NOMO-1 treated with DMSO at 0.1 percent for 48 hours (cell line): ENCODE measurements at regions not wholly inside any gene's neighbourhood (a gene's known extent, or its start where the extent isn't known, plus 50 kb on each side); places are given as distances from the start of the nearest gene placed in this dataset.

ENCODE experiments used
- DNase-seq: peaks from one replicate; lab custom pipeline; 2025; ENCODE audit not compliant: unreplicated experiment; lab: John Stamatoyannopoulos, UW

GRCh38 chr2:235300368-235301201 is 193.3 kb upstream of the AGAP1 start:
- DNase-seq: no peak

- no peak for DNase-seq
Measured at GRCh38 chr2:235301202-235302076, 192.4 kb upstream of the AGAP1 start.

DNA sequence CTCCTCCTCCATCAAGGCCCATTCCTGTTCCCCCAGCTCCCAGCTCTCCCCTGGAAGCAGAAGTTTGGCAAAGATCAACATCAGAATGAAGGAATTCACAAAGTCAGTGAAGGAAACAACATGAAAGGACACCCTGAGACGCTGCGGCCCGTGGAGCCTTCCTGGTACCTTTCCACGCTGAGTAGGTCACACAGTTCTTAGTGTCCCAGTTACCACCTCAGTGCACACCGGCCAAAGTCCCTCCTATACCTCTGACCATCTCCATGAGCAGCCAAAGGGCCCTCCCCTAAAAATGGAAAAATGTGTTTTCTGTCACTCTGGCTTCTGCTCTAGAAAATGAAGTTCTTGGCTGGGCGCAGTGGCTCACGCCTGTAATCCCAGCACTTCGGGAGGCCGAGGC is 191.6 kb upstream of the AGAP1 start:
- DNase-seq: no peak

DNA sequence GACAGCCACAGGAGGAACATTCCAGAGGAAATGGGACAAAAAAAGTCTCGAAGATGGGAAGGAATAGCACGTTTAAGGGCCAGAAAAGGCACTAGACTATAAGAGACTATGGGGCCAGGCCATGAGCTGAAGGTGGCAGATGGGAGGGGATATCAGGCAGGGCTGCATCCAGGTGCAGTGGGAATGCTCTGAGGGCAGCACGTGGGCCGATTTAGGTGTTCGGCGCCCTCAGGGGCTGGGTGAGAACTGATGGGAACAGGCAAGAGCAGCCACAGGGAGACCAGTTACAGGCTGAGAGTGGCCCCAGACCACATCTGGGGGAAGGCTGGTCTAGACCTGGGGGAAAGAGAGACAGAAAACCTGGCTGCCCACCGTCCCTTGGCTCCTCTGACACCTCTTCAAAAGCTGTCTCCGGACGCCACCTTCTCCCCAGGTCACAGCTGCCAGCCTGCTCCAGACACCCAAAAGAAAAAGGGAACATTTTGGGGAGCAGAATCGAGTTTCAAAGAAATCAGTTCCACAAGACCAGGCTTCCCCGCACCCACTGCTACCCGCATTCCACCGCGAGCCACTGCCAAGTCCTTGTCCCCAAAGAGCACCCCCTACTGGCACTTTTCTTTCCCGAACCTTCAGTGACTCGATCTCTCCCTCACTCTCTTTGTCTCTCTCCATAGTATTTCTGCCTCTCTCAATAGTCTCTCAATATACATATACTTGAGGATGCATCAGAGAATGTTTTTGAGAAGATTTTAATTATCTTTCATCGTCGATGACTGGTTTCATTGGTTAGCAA is 190.1 kb upstream of the AGAP1 start:
- no peak for DNase-seq

DNA sequence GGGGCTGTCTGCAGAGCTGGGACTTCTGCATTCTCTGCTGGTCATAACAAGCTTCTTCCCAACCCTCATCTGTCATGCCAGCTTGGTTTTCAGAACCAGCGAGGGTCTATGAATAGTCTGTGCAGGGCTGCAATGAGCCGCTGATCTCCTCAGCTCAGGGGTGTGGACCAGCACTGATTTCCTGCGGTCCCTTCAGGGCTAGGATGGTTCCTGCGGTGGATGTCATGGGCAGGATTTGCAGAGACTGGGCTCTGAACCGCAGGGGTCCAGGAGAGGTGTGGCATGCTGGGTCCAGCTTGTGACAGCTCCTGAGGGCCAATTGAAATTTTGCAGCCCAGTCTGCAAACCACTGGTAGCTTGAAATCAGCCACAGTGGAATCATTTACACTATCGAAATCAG is 188.2 kb upstream of the AGAP1 start:
- DNase-seq: no peak

- no peak for DNase-seq
Measured at GRCh38 chr2:235311044-235311443, 182.8 kb upstream of the AGAP1 start.

GRCh38 chr2:235312571-235312970 is 181.3 kb upstream of the AGAP1 start:
- no peak for DNase-seq

DNA sequence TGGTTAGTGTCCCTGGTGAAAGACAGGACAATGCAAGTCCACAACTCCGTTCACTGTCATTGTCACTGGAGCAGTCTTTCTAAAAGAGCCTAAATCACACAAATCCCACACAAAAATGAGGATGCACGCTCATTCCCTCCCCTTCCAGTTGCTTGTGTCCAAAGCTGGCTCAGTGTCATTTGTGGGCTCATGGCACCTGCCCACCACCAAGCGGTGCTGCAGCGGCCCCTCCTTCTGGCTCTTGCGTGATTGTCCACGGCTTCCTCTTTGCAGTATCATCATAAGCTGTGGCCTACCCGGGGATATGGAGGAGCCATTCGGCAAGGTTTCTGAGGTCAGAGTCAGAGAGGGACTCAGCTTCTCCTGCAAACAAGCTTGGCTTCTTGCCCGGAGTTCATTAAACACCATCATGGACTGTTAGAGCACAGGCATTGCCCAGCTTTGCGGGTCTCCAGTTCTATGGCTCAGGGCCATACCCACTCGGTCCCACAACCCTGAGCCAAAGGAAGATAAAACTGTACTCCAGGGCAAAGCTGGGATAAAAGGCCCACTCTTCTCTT is 179.4 kb upstream of the AGAP1 start:
- no peak for DNase-seq

GRCh38 chr2:235319095-235319494 is 174.7 kb upstream of the AGAP1 start:
- no peak for DNase-seq

DNA sequence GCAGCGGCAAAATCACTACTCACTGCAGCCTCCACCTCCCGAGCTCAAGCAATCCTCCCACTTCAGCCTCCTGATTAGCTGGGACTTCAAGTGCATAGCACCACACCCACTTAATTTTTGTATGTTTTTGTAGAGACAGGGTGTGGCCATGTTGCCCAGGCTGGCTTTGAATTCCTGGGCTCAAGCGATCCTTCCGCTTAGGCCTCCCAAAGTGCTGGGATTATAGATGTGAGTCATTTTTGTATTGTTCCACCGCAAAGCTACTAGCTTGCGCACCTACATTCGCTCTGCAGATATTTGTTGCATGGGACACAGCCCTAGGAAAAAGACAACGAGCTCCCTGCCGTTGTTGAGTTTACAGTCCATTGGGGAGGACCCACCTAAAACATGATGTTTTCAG is 173.5 kb upstream of the AGAP1 start:
- DNase-seq: no peak

DNA sequence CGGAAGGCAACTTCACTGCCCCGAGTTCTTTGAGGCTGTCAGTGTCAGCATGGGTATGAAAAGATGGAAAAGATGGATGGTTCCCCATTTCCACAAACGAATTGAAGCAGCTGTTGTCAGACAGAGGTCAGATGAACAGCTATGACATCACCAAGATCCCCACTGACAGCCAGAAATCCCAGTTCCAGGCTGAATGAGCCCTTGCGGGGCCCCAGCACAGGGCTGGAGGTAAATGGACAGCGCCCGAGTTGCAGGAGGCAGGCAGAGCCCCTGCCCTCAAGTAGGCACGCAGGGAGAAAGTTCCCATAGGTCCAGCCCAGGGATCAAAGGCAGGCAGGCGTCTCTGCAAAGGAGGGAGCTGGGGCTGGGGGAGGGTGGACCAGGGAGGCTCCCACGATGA is 169.5 kb upstream of the AGAP1 start:
- no peak for DNase-seq

GRCh38 chr2:235325151-235325550 is 168.7 kb upstream of the AGAP1 start:
- no peak for DNase-seq

DNA sequence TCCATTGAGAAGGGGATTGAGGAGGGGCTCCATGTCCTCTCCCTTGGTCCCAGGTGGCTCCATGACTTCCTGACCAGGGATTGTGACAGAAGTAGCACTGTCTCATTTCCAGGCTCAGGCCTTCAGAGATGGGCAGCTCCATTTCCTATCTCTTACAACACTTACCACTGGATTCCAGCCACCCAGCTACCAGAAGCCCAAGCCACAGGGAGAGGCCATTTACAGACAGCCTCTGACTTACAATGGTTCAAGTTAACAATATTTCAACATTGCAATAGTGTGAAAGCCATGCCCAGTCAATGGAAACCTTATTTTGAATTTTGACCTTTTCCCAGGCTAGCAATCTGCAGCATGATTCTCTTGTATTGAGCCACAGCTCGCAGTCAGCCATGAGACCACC is 164.9 kb upstream of the AGAP1 start:
- DNase-seq: no peak

DNA sequence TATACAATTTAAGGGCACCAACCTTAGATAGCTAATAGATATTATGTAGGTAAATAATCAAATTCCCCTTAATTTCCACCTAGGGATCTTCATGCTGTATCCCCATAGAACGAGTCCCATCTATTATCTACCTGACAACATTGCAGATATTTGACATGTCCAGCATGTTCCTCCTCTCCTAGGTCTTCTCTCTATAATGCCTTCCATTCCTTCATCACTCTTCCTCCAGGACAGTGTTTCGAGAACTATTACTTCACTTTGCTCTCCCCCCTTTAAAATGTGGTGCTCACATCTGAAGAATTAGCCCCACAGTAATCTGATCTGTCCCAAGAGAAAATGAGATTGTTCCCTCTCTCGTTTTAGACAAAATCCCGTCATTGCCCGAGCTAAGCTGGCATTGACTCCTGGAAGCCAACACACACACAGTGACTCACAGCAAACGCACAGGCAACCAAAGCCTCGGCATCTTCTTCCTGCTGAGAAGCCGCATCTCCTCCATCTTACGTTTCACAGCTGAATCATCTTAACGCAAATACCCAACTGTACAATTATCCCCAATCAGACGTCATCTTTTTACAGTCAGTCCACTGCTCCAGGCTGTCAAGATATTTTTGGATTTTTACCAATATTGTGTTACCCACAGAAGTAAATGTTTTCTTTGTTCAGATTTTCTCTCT is 162.9 kb upstream of the AGAP1 start:
- DNase-seq: no peak

- no peak for DNase-seq
Measured at GRCh38 chr2:235332240-235332890, 161.5 kb upstream of the AGAP1 start.

GRCh38 chr2:235333076-235333475 is 160.8 kb upstream of the AGAP1 start:
- no peak for DNase-seq

DNA sequence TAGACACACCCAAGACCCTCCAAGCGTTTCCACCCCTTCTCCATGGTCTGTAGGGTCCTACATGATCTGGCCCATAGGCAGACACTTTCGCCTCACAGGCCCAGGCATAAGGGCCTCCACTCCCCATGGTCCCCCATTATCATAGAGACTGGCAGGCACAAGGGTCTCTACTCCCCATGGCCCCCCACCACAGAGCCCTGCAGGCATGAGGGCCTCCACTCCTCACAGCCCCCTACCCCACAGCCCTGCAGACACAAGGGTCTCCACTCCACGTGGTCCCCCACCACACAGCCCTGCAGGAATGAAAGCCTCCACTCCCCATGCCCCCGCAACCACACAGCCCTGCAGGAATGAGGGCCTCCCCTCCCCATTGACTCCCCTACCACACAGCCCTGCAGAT is 159.7 kb upstream of the AGAP1 start:
- DNase-seq: no peak

DNA sequence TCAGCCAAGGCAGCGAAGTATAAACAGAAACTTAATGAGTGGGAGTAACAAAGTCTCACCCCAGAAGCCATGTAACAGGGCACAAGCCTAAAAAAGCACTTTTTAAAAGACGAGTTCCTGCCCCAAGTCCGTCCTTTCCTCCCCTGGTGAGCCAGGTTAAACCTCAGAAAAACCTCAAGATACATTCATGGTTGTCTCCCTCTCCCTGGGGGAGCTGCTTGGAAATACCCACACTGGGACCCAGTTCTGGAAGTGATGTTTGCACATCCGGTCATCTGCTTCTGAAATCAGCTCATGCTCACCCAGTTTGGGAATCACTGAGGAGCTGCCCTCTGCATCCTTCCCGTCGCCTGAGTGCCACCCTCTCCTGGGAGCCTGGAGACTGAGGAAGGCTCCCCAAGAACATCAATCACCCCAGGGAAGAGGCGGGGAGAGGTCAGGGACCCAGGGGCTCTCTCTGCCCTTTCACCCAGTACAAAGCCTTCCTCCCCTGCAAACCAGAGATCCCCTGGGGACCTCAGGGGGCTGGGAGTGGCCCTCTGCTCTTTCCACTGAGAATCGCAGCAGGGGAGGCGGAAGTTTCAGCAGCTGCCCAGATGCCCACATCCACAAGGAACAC is 150.6 kb upstream of the AGAP1 start:
- no peak for DNase-seq

GRCh38 chr2:235343869-235344268 is 150.0 kb upstream of the AGAP1 start:
- DNase-seq: no peak

DNA sequence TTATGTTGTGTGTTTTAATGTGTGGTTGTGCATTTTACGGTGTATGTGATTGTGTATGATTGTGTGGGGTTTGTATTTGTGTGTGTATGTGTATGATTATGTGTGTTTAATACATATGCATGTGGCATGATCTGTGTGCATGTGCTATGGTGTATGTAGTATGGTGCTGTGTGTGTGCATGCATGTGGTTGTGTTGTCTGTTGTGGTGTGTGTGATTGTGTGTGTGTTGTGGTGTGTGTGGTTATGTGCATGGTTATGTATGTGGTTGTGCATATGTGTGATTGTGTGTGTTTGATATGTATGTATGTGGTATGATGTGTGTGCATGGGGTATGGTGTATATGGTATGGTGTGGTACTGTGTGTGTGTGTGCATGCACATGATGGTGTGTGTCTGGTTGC is 148.1 kb upstream of the AGAP1 start:
- no peak for DNase-seq
